Activated CD4-positive, alpha-beta memory T cell treated with anti-CD3 and anti-CD28 coated beads for 36 hours (primary cell): ENCODE measurements at regions not wholly inside any gene's neighbourhood (a gene's known extent, or its start where the extent isn't known, plus 50 kb on each side); places are given as distances from the start of the nearest gene placed in this dataset.

Source experiments
- CTCF ChIA-PET: fragments of 350-600 bp; sonication (Branson Sonifier 250); formaldehyde crosslinking; loops from one replicate; lab custom pipeline; 2021; ENCODE audit warnings: antibody characterized with exemption, inconsistent platforms; lab: Charles Lee
- POLR2A ChIA-PET: fragments of 350-600 bp; sonication (Branson Sonifier 250); formaldehyde crosslinking; loops from one replicate; lab custom pipeline; 2021; ENCODE audit warnings: antibody characterized with exemption; lab: Charles Lee
- DNase-seq: peaks from one replicate; pipeline ENCODE4 v3.0.0-alpha.2; 2020
- H3K27ac Mint-ChIP-seq: one replicate; pipeline ENCODE4 v1.8.0; 2021; ENCODE audit warnings: mixed read lengths
- H3K27me3 Mint-ChIP-seq: one replicate; pipeline ENCODE4 v1.8.0; 2021; ENCODE audit warnings: mixed read lengths
- H3K36me3 Mint-ChIP-seq: one replicate; pipeline ENCODE4 v1.8.0; 2021; ENCODE audit warnings: mixed read lengths
- H3K4me1 Mint-ChIP-seq: one replicate; pipeline ENCODE4 v1.8.0; 2021; ENCODE audit warnings: low read depth, mixed read lengths
- H3K4me3 Mint-ChIP-seq: one replicate; pipeline ENCODE4 v1.8.0; 2021; ENCODE audit warnings: mild to moderate bottlenecking, mixed read lengths
- H3K9me3 Mint-ChIP-seq: one replicate; pipeline ENCODE4 v1.8.0; 2021; ENCODE audit warnings: mixed read lengths
- intact Hi-C: fragments of 100-400 bp; cut with micrococcal nuclease; formaldehyde crosslinking; loops from one replicate; pipeline ENCODE4 v1.15.1; 2023

- intact Hi-C loops: no loop called here
- Mint-ChIP-seq H3K36me3 (no peaks in the 10 kb centered on the region), H3K4me1 (no peaks in the 10 kb centered on the region), H3K27ac (no peak overlapping the region), H3K4me3 (no peak overlapping the region), H3K9me3 (no peaks in the 10 kb centered on the region), H3K27me3 (peaks cover 5% of the 10 kb centered on the region)
- ChIA-PET POLR2A (no interaction called here), CTCF (no interaction called here)
- no peak for DNase-seq
These were observed 68.3 kb downstream of the CHST1 start for GRCh38 chr11:45597097-45597496.

GRCh38 chr11:45596571-45596970 lies 68.9 kb downstream of the CHST1 start:
- Mint-ChIP-seq H3K27ac (no peak overlapping the region), H3K27me3 (peaks cover 5% of the 10 kb centered on the region), H3K4me1 (no peaks in the 10 kb centered on the region), H3K4me3 (no peak overlapping the region), H3K9me3 (no peaks in the 10 kb centered on the region), H3K36me3 (no peaks in the 10 kb centered on the region)
- intact Hi-C loops: no loop called here
- ChIA-PET CTCF (no interaction called here), POLR2A (no interaction called here)
- DNase-seq: no peak

- no peak for DNase-seq
- Mint-ChIP-seq H3K4me3 (no peak overlapping the region), H3K36me3 (no peaks in the 10 kb centered on the region), H3K9me3 (no peaks in the 10 kb centered on the region), H3K27ac (no peak overlapping the region), H3K4me1 (no peaks in the 10 kb centered on the region), H3K27me3 (peaks cover 5% of the 10 kb centered on the region)
- ChIA-PET CTCF (no interaction called here), POLR2A (no interaction called here)
- intact Hi-C loops: no loop called here
These were observed 71.4 kb downstream of the CHST1 start for GRCh38 chr11:45593992-45594391.

GRCh38 chr11:45592636-45593035 lies 72.8 kb downstream of the CHST1 start:
- H3K27me3 Mint-ChIP-seq: peaks cover 8% of the 10 kb centered on the region
- H3K9me3 Mint-ChIP-seq: no peaks in the 10 kb centered on the region
- ChIA-PET CTCF (no interaction called here), POLR2A (no interaction called here)
- no peak overlapping the region for H3K27ac Mint-ChIP-seq
- H3K36me3 Mint-ChIP-seq: no peaks in the 10 kb centered on the region
- DNase-seq: no peak
- no peak overlapping the region for H3K4me3 Mint-ChIP-seq
- intact Hi-C loops: no loop called here
- H3K4me1 Mint-ChIP-seq: no peaks in the 10 kb centered on the region

GRCh38 chr11:45590743-45591142 lies 74.7 kb downstream of the CHST1 start:
- Mint-ChIP-seq H3K4me1 (no peaks in the 10 kb centered on the region), H3K27me3 (peaks cover 12% of the 10 kb centered on the region), H3K9me3 (no peaks in the 10 kb centered on the region), H3K4me3 (no peak overlapping the region), H3K27ac (no peak overlapping the region), H3K36me3 (no peaks in the 10 kb centered on the region)
- intact Hi-C loops: no loop called here
- ChIA-PET CTCF (interaction anchor here (1.8 kb wide), 1 partner anchor 181 kb away, joined by 4 read pairs; no protein-coding TSS in a partner anchor), POLR2A (no interaction called here)
- DNase-seq: no peak

- Mint-ChIP-seq H3K9me3 (no peaks in the 10 kb centered on the region), H3K4me3 (no peak overlapping the region)
These were observed 80.2 kb downstream of the CHST1 start for GRCh38 chr11:45585205-45585604.

GRCh38 chr11:45583981-45584566 lies 81.3 kb downstream of the CHST1 start:
- no peak overlapping the region for H3K27ac Mint-ChIP-seq
- intact Hi-C loops: no loop called here
- no peaks in the 10 kb centered on the region for H3K36me3 Mint-ChIP-seq
- no peak overlapping the region for H3K4me3 Mint-ChIP-seq
- ChIA-PET POLR2A (no interaction called here), CTCF (no interaction called here)
- no peak for DNase-seq
- no peaks in the 10 kb centered on the region for H3K4me1 Mint-ChIP-seq
- H3K27me3 Mint-ChIP-seq: peaks cover 16% of the 10 kb centered on the region
- H3K9me3 Mint-ChIP-seq: no peaks in the 10 kb centered on the region

More at GRCh38 chr11:45585205-45585604, 80.2 kb downstream of the CHST1 start:
- H3K27ac Mint-ChIP-seq: no peak overlapping the region
- CTCF ChIA-PET: no interaction called here
- H3K27me3 Mint-ChIP-seq: peaks cover 16% of the 10 kb centered on the region
- no peak for DNase-seq
- intact Hi-C loops: no loop called here
- POLR2A ChIA-PET: no interaction called here
- no peaks in the 10 kb centered on the region for H3K4me1 Mint-ChIP-seq
- H3K36me3 Mint-ChIP-seq: no peaks in the 10 kb centered on the region

GRCh38 chr11:45580399-45580798 lies 85.0 kb downstream of the CHST1 start:
- H3K27me3 Mint-ChIP-seq: peaks cover 13% of the 10 kb centered on the region
- H3K27ac Mint-ChIP-seq: no peak overlapping the region
- ChIA-PET POLR2A (no interaction called here), CTCF (interaction anchor here (0.6 to 1.2 kb wide), 2 partner anchors 179 to 191 kb away, joined by 3 to 4 read pairs; no protein-coding TSS in a partner anchor)
- H3K4me3 Mint-ChIP-seq: no peak overlapping the region
- DNase-seq: no peak
- H3K9me3 Mint-ChIP-seq: no peaks in the 10 kb centered on the region
- no peaks in the 10 kb centered on the region for H3K4me1 Mint-ChIP-seq
- no peaks in the 10 kb centered on the region for H3K36me3 Mint-ChIP-seq
- intact Hi-C loops: no loop called here

GRCh38 chr11:45578316-45578715 lies 87.1 kb downstream of the CHST1 start:
- POLR2A ChIA-PET: no interaction called here
- Mint-ChIP-seq H3K9me3 (no peaks in the 10 kb centered on the region), H3K27ac (no peak overlapping the region), H3K27me3 (peaks cover 19% of the 10 kb centered on the region), H3K4me3 (no peak overlapping the region), H3K4me1 (no peaks in the 10 kb centered on the region), H3K36me3 (no peaks in the 10 kb centered on the region)
- intact Hi-C loops: no loop called here
- CTCF ChIA-PET: no interaction called here
- no peak for DNase-seq

- Mint-ChIP-seq H3K4me1 (no peaks in the 10 kb centered on the region), H3K36me3 (no peaks in the 10 kb centered on the region), H3K4me3 (no peak overlapping the region), H3K27me3 (peaks cover 19% of the 10 kb centered on the region), H3K27ac (no peak overlapping the region), H3K9me3 (no peaks in the 10 kb centered on the region)
- POLR2A ChIA-PET: interaction anchor here (1.2 kb wide), 1 partner anchor 16 kb away, joined by 4 read pairs; no protein-coding TSS in a partner anchor
- CTCF ChIA-PET: no interaction called here
- no peak for DNase-seq
- intact Hi-C loops: no loop called here
These were observed 87.7 kb downstream of the CHST1 start for GRCh38 chr11:45577752-45578151.

- Mint-ChIP-seq H3K9me3 (no peaks in the 10 kb centered on the region), H3K4me3 (no peak overlapping the region), H3K27me3 (peaks cover 13% of the 10 kb centered on the region), H3K4me1 (no peaks in the 10 kb centered on the region), H3K36me3 (no peaks in the 10 kb centered on the region), H3K27ac (no peak overlapping the region)
- intact Hi-C loops: no loop called here
- ChIA-PET CTCF (no interaction called here), POLR2A (interaction anchor here (1.2 kb wide), 1 partner anchor 15 kb away, joined by 4 read pairs; no protein-coding TSS in a partner anchor)
- no peak for DNase-seq
These were observed 88.8 kb downstream of the CHST1 start for GRCh38 chr11:45576461-45577215.

- intact Hi-C loops: no loop called here
- POLR2A ChIA-PET: no interaction called here
- peaks cover 11% of the 10 kb centered on the region for H3K27me3 Mint-ChIP-seq
- no peaks in the 10 kb centered on the region for H3K9me3 Mint-ChIP-seq
- no peaks in the 10 kb centered on the region for H3K4me1 Mint-ChIP-seq
- no peak overlapping the region for H3K27ac Mint-ChIP-seq
- CTCF ChIA-PET: no interaction called here
- no peaks in the 10 kb centered on the region for H3K36me3 Mint-ChIP-seq
- DNase-seq: no peak
- H3K4me3 Mint-ChIP-seq: no peak overlapping the region
These were observed 91.7 kb downstream of the CHST1 start for GRCh38 chr11:45573728-45574127.
